Dermis blood vessel endothelial cell (primary cell): ENCODE measurements at regions not wholly inside any gene's neighbourhood (a gene's known extent, or its start where the extent isn't known, plus 50 kb on each side); places are given as distances from the start of the nearest gene placed in this dataset.
"Not testable (repeated sequence)": the region's sequence is repeated elsewhere in the genome, so short reads cannot be mapped to it uniquely, and the experiment has no call there.

Source experiments
- DNase-seq: peaks from one replicate; pipeline ENCODE4 v3.0.0; 2010

DNA sequence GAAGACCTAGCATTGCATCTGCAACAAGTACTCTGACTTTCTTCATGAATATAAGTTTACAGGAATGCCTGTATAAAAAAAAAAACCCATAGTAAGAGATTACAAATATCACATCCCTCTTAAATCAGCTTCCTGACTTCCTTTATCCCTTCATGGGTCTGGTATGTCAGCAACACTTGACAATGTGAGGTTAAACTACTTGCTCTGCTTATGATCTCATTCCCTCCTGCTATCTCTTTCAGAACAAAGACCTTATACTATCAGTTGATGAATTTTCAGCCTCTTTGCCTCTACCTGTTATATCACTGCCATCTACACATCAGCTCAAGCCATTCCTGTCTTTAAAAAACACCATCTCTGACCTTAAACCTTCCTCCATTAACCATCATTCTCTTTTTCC is 130.9 kb upstream of the SAMSN1 start:
- DNase-seq: peak; percentile 10

DNA sequence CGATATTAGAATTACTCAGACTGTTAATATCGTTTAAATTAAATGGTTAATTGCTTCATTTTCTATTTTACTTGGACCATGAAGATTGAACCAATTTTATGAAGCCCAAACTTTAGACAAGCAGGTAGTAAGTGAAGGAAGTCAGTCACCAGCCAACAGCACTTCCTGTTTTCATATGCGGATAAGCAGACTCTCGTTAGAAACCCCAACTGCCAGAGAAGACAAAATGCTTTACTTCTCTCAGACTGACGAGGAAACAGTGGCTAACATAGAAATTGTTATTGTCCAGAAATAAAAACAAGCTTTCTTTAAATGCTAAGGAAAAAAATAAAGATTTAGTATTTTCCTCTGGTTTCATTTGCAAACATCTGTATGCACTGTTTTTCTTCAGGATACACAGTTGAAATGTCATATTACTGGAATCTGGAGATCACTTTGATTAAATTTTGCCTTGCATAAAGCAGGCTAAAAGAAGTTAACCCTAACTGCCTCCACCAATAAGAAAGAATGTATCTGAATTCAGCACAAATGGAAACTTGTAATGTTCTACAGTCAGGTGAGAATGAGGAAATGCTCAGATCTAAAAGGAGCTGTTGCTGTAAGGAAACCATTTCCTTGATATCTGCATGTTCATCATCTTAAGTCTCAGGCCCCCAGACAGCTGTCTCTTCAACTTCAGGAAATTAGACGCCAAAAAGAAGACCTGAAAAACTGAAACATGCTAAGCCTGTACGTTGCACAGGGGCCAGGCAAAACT is 129.8 kb upstream of the SAMSN1 start:
- DNase-seq: peak; percentile 20

DNA sequence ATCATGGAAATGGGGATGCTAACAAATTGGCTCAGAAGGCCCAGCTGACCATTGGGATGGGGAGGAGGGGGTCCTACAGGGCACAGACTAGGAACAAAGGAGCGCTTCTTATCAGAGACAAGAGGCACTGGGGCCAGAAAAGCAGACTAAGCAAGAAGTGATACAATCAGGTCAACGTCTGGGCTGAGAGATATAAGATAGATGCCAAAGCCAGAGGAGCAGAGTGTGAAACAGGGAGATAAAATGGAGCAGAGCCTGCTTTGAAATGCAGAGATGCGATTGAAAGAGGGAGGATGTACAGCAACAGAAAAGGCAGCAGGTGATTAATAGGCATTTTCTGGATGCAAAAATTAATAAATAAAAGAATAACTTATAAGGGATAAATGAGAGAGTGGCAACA is 127.5 kb upstream of the SAMSN1 start:
- no peak for DNase-seq

DNA sequence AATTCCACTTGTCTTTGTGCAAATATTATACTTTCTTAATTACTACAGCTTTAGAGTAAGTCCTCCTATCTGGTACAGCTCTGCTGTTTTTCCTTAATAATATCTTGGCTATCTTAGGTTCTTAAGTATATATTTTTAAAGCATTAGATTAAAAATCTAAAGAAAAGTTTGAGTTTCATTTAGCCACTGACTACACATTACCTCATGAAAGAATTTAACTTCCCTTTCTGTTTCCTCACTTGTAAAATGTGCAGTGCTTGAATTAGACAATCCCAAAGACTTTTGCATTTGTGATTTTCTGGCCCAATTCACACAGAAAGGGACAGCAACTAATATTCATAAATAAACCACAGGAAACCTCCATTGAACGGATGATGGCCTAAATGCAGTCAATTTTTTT is 126.4 kb upstream of the SAMSN1 start:
- DNase-seq: no peak

DNA sequence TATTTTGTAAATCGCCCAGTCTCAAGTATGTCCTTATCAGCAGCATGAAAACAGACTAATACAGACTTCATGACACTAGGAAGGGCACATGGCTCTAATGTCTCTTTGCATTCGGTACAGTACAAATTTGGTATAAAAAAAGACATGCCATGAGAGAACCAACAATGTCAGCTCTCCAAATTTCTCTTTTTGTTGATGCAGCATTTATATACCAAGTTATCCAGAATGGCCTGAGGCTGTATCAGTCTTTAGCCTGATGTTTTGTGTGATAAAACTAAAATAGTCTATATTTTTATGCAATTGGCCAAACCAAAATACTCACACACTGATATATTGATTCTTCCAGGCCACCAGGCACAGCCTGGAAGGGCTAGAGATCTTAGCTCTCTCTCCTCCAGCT is 124.3 kb upstream of the SAMSN1 start:
- DNase-seq: no peak

DNA sequence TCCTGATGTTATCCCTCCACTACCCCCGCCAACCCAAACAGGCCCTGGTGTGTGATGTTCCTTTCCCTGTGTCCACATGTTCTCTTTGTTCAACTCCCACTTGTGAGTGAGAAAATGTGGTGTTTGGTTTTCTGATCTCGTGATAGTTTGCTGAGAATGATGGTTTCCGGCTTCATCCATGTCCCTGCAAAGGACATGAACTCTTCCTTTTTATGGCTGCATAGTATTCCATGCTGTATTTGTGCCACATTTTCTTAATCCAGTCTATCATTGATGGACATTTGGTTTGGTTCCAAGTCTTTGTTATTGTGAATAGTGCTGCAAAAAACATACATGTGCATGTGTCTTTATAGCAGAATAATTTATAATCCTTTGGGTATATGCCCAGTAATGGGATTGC is 123.0 kb upstream of the SAMSN1 start:
- not testable (repeated sequence) for DNase-seq

DNA sequence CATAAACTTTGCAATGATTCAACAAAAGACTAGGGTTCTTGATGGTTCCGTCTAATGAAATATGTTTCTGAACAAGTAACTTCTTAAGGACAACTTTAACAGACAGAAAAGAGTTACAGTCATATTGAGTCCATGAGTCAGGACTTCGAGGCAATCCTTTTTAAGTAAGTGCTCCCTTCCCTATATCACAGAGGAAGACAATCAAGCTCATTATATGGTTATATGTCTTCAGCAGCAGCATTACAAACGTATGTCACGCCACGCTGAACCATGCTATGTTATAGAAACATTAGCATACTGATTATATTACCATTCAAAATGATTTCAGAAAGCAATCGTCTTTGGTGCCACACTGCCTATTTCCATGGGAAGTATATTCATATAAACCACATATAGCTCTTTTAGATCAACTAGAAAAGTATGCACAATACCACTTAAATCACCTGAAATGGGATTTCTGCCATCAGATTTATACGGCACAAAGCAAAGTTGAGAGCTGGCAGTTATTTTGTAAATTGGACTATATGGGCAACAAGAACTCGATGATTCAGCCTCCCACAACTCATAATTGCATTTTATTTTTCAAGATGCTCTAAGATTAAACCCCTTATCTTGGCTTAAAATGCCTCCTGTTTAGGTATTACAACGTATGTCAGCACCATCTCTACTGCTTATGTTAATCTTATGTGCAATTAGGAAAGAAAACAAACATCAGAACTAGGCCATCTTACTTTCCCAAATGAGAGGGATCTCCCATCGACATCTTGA is 111.3 kb upstream of the SAMSN1 start:
- no peak for DNase-seq

DNA sequence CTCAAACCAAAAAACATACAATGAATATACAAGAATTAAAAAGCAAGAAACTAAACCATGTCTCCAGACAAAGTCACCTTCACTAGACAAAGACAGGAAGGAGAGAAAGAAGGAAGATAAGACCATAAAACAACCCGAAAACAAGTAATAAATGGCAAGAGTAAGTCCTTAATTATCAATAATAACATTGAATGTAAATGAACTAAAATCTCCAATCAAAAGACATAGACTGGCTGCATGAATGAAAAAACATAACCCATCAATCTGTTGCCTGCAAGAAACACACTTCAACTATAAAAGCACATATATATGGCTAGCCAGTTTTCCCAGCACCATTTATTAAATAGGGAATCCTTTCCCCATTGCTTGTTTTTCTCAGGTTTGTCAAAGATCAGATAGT is 100.8 kb upstream of the SAMSN1 start:
- no peak for DNase-seq

DNA sequence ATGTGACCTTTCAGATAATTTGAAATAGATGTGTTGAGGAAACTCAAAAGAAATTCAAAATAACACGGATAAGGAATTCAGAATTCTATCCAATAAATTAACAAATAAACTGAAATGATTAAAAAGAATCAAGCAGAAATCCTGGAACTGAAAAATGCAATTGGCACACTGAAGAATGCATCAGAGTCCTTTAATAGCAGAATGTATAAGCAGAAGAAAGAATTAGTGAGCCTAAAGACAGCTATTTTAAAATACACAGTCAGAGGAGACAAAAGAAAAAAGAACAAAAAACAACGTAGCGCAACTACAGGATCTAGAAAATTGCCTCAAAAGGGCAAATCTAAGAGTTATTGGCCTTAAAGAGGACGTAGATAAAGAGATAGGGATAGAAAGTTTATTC is 99.6 kb upstream of the SAMSN1 start:
- no peak for DNase-seq

DNA sequence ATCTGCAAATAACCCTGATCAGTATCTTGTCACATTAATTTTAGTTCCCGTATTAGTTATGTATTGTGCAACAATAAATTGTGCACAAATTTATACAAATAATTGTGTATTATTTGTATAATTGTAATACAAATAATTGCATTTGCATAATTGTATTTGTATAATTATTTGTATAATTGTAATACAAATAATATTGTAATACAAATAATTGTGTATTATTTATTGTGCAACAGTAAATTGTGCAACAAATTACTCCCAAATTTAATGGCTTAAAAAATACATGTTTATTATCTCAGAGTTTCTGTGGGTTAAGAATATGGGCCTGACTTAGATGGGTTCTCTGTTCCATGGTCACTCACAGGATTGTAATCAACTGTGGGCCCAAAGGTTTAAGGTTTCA is 86.2 kb upstream of the SAMSN1 start:
- DNase-seq: no peak

DNA sequence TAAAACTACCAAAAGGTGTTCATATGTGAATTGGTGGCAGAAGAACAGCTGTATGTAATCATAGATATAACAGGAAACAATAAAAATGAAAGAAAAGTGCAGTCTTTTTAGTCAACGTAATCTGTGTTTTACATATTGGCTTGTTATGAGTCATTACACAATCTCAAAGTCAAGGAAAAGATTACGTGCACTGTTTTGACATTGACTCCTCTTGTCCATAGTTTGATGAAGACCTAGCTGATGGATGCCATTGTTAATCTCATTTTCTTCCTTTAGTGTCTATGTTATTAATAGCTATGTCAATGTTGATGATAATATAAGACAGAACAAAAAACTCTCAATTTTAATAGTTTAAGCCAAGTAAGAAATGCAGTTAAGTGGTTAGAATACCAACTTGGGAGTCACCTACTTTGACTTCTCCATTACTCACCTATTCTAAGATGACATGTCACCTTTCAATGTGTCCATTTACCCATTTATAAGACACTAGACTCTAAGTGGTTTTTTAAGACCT is 84.5 kb upstream of the SAMSN1 start:
- no peak for DNase-seq

DNA sequence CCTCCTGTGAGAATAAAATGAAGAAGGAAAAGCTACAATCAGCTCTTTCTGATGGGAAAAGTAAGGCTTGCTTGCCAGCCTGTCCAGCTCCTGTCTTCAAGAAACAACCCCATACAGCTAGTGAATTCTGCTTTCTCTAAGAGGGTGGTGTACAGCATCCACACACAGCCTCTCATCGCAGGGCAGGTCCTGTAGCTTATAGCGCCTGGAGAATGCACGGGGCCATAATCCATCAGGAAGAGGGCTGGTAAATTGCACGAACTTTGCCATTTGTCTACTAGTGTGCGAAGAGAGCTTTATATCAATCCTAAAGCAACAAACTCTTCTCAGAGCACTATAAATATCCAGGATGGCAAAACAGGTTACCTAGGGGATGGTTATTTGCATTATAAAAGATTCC is 83.3 kb upstream of the SAMSN1 start:
- DNase-seq: no peak

DNA sequence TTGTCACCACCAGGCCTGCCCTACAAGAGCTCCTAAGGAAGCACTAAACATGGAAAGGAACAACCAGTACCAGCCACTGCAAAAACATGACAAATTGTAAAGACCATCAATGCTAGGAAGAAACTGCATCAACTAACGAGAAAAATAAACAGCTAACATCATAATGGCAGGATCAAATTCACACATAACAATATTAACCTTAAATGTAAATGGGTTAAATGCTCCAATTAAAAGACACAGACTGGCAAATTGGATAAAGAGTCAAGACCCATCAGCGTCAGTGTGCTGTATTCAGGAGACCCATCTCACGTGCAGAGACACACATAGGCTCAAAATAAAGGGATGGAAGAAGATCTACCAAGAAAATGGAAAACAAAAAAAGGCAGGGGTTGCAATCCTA is 77.0 kb upstream of the SAMSN1 start:
- not testable (repeated sequence) for DNase-seq

DNA sequence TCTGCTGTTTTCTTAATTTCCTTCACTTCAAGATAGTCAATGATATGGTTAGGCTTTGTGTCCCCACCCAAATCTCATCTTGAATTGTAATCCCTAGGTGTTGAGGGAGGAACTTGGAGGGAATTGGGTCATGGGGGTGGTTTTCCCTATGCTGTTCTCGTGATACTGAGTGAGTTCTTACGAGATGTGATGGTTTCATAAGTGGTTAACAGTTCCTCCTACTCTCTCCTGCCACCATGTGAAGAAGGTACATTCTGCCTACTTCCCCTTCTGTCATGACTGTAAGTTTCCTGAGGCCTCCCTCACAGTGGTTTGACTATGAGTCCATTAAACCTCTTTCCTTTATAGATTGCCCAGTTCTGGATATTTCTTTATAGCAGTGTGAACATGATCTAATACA is 74.0 kb upstream of the SAMSN1 start:
- DNase-seq: no peak

DNA sequence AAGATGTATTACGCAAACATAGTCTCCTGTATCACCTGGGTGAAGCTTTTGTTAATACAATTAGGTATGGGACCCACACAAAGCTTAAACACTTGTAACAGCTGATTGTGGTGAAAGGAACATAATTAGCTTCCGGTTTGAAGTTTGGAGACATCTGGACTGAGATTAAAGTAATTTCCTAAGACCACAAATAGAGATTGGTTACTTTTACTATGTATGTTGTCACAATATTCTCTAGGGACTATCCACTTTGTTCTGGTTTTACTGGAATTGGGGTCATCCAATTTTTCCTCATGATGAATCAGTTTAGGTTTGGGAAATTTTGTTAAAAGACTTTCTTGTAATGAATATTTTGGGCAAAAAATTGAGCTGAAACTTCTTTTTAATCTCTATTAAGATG is 71.8 kb upstream of the SAMSN1 start:
- no peak for DNase-seq

DNA sequence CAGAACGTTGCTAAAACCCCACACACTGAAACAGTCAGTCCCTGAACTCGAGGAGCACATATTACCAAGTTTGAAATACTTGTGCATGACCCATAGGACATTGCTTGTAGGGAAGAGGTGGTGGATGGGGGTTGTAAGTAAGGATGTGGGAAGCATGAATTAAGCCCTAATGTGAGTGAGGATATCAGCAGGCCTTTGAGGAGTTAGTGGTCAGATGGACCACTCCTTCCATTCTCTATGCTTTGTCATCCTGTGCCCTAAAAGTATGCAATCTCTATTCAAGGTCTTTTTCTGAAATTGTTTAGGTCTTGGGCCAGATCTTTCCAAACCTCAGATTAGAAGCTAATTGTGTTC is 70.9 kb upstream of the SAMSN1 start:
- no peak for DNase-seq

DNA sequence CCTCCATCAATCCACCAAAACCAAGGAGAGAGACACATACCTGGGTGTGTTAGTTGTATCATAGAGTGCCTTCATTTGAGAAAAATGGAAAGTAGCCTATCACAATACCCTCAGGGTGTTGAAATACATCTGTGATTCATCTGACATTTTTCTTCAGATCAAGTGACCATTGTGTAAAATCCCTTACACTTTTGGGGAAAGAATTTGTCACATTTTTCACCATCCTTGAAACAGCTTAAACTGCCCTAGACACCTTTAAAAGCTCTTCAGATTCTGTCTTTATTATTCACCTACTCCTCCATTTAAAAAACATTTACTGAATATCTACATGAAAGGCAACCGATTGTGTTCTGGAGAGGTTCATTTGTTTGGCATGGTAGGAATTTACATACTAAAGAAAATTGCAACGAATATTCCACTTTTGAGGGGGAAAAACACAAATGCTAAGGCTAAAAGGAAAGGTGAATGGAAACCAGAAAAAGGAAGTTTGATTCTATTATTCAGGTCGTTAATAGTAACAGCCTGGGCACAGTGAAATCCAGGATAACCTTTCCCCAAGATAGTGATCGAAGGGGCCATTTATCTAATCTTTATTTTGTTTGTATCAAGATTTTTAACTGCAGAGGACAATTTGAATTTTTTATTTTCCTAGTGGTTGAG is 70.4 kb upstream of the SAMSN1 start:
- no peak for DNase-seq

DNA sequence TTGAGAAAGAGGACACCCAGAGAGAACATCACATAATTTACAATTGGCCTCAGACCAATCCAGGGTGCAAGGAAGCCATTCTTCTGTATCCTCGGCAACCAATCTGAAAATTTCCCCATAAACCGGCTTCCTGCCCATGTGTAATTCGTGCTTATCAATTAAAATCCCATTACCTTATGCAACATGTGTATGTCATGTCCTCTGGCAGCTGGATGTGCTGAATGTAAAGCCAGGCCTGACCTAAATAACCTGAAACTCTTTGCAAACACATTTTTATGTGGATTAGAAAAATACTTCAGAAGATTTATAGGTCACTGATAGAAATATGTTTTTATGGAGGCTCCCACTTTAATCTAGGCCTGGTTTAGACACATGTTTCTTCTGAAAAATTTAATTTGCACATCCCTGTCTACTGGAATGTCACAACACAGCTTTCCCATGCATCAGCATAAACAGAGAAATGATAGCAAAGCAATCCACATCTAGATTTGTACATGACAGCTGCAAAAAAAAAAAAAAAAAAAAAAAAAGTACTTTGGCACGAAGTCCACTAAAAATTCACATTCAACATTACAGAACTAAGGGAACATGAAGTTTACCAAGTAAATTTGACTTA is 69.4 kb upstream of the SAMSN1 start:
- DNase-seq: no peak

DNA sequence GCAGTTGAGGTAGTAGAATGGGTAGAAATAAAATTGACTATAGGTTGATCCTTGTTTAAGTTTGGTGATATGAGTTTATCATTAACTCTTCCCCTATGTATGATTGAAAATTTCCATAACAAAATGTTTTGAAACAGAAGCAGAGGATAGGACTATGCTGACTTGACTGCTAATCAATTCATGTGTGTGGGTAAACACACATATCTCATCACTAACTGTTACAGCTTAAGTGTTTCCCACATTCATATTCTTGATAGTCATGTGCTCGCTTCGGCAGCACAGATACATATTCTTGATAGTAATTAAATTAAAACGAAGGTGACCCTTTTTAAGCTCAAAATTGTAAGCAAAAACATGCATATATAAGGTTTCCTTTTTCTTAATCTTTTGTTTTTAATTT is 68.2 kb upstream of the SAMSN1 start:
- no peak for DNase-seq

DNA sequence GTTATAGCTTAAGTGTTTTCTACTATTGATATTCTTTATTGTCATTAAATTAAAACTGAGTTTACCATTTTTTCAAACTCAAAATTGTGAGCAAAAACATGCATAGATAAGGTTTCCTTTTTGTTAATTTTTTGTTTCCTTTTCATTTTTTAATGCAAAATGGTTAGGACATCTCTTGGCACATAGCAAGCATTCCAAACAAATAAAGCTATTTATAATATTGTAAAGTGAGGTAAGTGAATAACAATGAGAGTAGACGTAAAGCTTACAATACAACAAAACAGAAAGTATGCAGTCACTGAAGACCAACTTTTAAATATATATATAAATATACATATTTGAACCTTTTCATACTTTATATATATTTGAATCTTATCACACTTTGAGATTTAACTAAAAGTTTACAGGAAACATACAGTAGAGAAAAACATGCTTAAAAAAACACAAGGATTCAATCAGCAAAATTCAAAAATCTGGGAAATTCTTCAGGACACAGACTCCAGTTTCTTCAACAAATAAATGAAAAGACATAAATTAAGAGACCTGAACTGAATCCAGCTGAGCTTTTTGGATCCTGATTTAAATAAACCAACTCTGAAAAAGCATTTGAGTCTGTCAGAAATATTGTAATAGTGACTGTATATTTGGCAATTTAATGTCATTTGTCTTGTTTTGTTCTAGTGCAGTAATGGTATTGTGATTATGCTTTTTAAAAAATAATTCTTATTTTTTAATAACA is 67.5 kb upstream of the SAMSN1 start:
- no peak for DNase-seq

DNA sequence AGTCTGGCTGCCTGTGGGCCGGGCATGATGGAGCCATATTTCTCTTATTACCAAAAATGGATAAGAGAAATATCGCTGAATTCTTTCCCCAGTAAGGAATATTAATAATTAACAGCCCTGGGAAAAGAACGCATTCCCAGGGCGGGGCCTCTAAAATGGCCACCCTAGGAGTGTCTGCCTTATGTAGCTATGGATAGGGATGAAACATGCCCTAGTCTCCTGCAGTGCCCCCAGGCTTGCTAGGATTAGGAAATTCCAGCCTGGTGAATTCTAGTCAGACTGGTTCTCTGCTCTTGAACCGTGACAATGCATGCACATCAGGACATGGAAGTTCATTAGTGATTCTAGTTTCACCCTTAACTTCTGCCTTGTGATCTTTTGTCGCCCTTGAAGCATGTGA is 64.0 kb upstream of the SAMSN1 start:
- DNase-seq: not testable (repeated sequence)

DNA sequence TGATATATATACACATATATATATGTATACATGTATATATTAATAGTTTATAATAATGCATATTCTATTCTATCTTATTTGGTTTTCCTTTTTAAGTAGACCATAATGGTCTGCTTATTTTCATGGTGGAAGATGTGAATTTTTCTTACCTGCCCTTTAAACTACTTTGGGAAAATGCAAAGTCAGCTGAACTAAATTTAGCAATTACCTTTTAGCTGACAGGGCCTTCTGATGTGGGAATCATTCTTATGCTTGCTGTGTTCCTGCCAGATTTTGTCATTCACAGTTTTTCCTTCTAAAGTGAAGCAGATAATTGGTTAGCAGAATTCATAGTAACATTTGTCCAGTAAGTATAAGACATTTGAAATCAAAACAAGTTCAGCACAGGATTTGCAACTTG is 63.2 kb upstream of the SAMSN1 start:
- no peak for DNase-seq

DNA sequence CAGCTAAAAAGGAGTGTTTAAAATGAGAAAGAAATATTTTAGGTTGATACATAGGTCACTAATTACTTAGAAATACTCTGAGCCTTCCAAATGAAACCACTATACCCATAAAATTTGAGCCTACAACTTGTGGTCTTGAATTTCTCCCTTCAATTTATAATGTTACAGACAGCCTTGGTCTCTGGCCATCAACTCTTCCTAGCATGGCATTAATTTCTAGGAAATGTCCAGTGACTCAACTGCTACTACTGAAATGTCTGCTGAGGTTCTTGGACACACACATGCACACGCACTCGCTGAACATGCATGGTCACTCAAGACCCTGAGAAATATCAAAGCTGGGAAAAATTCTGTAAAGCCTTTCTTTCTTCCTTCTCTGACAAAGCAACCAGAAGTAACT is 61.1 kb upstream of the SAMSN1 start:
- DNase-seq: no peak
